Lung (tissue), 11 donors: ENCODE measurements at regions not wholly inside any gene's neighbourhood (a gene's known extent, or its start where the extent isn't known, plus 50 kb on each side); places are given as distances from the start of the nearest gene placed in this dataset.

Experiments
- ATAC-seq: fragments of 200-7000 bp; cut with Tn5 transposase; one replicate; pipeline ENCODE4 v1.9.1; 2020; ENCODE audit warnings: moderate number of reproducible peaks; ENCODE audit not compliant: insufficient read depth, low FRiP score
- DNase-seq, 3 donors: peaks; one replicate each; pipeline ENCODE4 v3.0.0-alpha.2; 2013 to 2017
- H3K27ac ChIP-seq, 2 donors: one replicate each; pipeline ENCODE4 v1.5.1; 2013; ENCODE audit warnings: mild to moderate bottlenecking in 2 of 2, moderate library complexity in 2 of 2, control low read depth in 1 of 2, inconsistent platforms in 1 of 2, low read depth in 1 of 2, low read length in 1 of 2
- H3K27me3 ChIP-seq, 3 donors: one replicate each; pipeline ENCODE4 v1.5.1; 2013; ENCODE audit warnings: low read length in 2 of 3; ENCODE audit not compliant: control insufficient read depth in 3 of 3, insufficient read depth in 3 of 3
- H3K36me3 ChIP-seq, 4 donors: one replicate each; pipeline ENCODE4 v1.5.1; 2013; ENCODE audit warnings: low read length in 4 of 4, mild to moderate bottlenecking in 1 of 4, moderate library complexity in 1 of 4; ENCODE audit not compliant: control insufficient read depth in 4 of 4, insufficient read depth in 4 of 4
- H3K4me1 ChIP-seq, 5 donors: one replicate each; pipeline ENCODE4 v1.5.1; 2013; ENCODE audit warnings: low read length in 5 of 5, mild to moderate bottlenecking in 2 of 5, moderate library complexity in 1 of 5; ENCODE audit not compliant: control insufficient read depth in 5 of 5, insufficient read depth in 5 of 5
- H3K4me3 ChIP-seq: one replicate; pipeline ENCODE4 v1.5.1; 2013; ENCODE audit warnings: mild to moderate bottlenecking, control low read depth, moderate library complexity
- H3K9ac ChIP-seq, 2 donors: one replicate each; pipeline ENCODE4 v1.5.1; 2013; ENCODE audit warnings: low read length in 2 of 2, control low read depth in 1 of 2; ENCODE audit not compliant: insufficient read depth in 1 of 2
- H3K9me3 ChIP-seq, 4 donors: one replicate each; pipeline ENCODE4 v1.5.1; 2013; ENCODE audit warnings: low read length in 3 of 4, mild to moderate bottlenecking in 1 of 4, moderate library complexity in 1 of 4; ENCODE audit not compliant: control insufficient read depth in 4 of 4, insufficient read depth in 3 of 4
- CTCF ChIP-seq: IDR thresholded peaks from 2 replicates; pipeline ENCODE4 v1.5.1; 2012; ENCODE audit warnings: mild to moderate bottlenecking; ENCODE audit errors: control extremely low read depth, extremely low read depth
- WGBS, 2 donors: extraction: QIAGEN DNeasy Blood & Tissue Kit; methylation state at CpG; one replicate each; pipeline ENCODE4 v1.1.7; 2013; 5-methylcytosine and 5-hydroxymethylcytosine counted together
- donor health status: control.
- donor health status: control.
- donor health status: Bipolar disorder and iron deficiency.
- donor health status: healthy.
- donor health status: DM: yes; HTN: yes; CAD: no.

- Histone ChIP-seq H3K9me3 (no peaks in the 10 kb centered on the region), H3K27me3 (no peaks in the 10 kb centered on the region), H3K36me3 (no peaks in the 10 kb centered on the region), H3K4me1 (no peaks in the 10 kb centered on the region), H3K9ac (no peak overlapping the region), H3K27ac (no peak overlapping the region), H3K4me3 (no peak overlapping the region)
- no peak for TF ChIP-seq CTCF
- 42 to 62% methylated on average over 5 of the region's 5 CpGs for WGBS, 2 donors
- DNase-seq (no peak), ATAC-seq (no peak)
Observed at GRCh38 chr16:13463619-13464018, 456.3 kb upstream of the ERCC4 start.

GRCh38 chr16:13471036-13471435, 448.9 kb upstream of the ERCC4 start:
- H3K27me3 ChIP-seq = no peaks in the 10 kb centered on the region
- WGBS, 2 donors = 72 to 78% methylated on average over 4 of the region's 4 CpGs
- H3K36me3 ChIP-seq = no peaks in the 10 kb centered on the region
- H3K4me1 ChIP-seq = no peaks in the 10 kb centered on the region
- DNase-seq (peak in 1 of 3 donors; percentile 12), ATAC-seq (no peak)
- no peak overlapping the region for H3K27ac ChIP-seq
- TF ChIP-seq CTCF = no peak
- H3K9me3 ChIP-seq = no peaks in the 10 kb centered on the region
- H3K9ac ChIP-seq = no peak overlapping the region
- H3K4me3 ChIP-seq = no peak overlapping the region

GRCh38 chr16:13478991-13479390, 441.0 kb upstream of the ERCC4 start:
- 68 to 87% methylated on average over 4 of the region's 4 CpGs for WGBS, 2 donors
- no peak for ATAC-seq

More at GRCh38 chr16:13478991-13479390, 441.0 kb upstream of the ERCC4 start:
- Histone ChIP-seq H3K9me3 (peaks cover 0 to 7% (median 3%) of the 10 kb centered on the region in 4 donors), H3K4me3 (no peak overlapping the region), H3K27ac (no peak overlapping the region), H3K9ac (no peak overlapping the region), H3K36me3 (no peaks in the 10 kb centered on the region), H3K27me3 (no peaks in the 10 kb centered on the region), H3K4me1 (no peaks in the 10 kb centered on the region)
- no peak for TF ChIP-seq CTCF
- DNase-seq = no peak
